HEK293 (cell line): ENCODE measurements at regions not wholly inside any gene's neighbourhood (a gene's known extent, or its start where the extent isn't known, plus 50 kb on each side); places are given as distances from the start of the nearest gene placed in this dataset.

Source experiments
- CTCF ChIA-PET: fragments of 350-600 bp; formaldehyde crosslinking; extraction: SDS; loops from one replicate; lab custom pipeline; 2021; ENCODE audit warnings: antibody characterized with exemption; lab: Yijun Ruan, JAX
- POLR2A ChIA-PET: fragments of 300-600 bp; formaldehyde crosslinking; extraction: SDS; loops from one replicate; lab custom pipeline; 2020; ENCODE audit warnings: antibody characterized with exemption, inconsistent platforms; lab: Yijun Ruan, JAX
- H3K27ac ChIP-seq: fragments of 200-500 bp; sonication (Bioruptor generic); 2 replicates; pipeline ENCODE4 v1.5.1; 2014; ENCODE audit warnings: low read depth, low read length, control low read depth, inconsistent platforms; ENCODE audit errors: extremely low read depth
- H3K36me3 ChIP-seq, 2 experiments: fragments of 200-500 bp in 1 of 2; sonication (Bioruptor generic) in 1 of 2; 1 replicate in 1 of 2; 2 replicates in 1 of 2; pipeline ENCODE4 v1.5.1; 2014 to 2017; ENCODE audit warnings: inconsistent platforms in 2 of 2, low read length in 2 of 2; ENCODE audit not compliant: control insufficient read depth in 2 of 2, insufficient read depth in 1 of 2
- H3K4me1 ChIP-seq: fragments of 200-500 bp; sonication (Bioruptor generic); 2 replicates; pipeline ENCODE4 v1.5.1; 2014; ENCODE audit warnings: mild to moderate bottlenecking, low read length, inconsistent platforms; ENCODE audit not compliant: control insufficient read depth, insufficient read depth
- H3K4me3 ChIP-seq: 2 replicates; pipeline ENCODE4 v1.5.1; 2011; ENCODE audit warnings: low read depth, mild to moderate bottlenecking, control low read depth, low read length, moderate library complexity
- H3K9me3 ChIP-seq: fragments of 200-500 bp; sonication (Bioruptor generic); 2 replicates; pipeline ENCODE4 v1.5.1; 2014; ENCODE audit warnings: low read depth, low read length, inconsistent platforms; ENCODE audit not compliant: control insufficient read depth, insufficient read depth
- GLI2 ChIP-seq: fragments of 450-650 bp; formaldehyde crosslinking; IDR thresholded peaks from 2 replicates; pipeline ENCODE4; 2017; ENCODE audit warnings: missing biosample characterization, missing genetic modification characterization, low read depth, borderline replicate concordance
- OSR2 ChIP-seq: fragments of 450-650 bp; formaldehyde crosslinking; IDR thresholded peaks from 2 replicates; pipeline ENCODE4 v1.5.1; 2016; ENCODE audit warnings: missing biosample characterization, missing genetic modification characterization
- OVOL3 ChIP-seq: fragments of 450-650 bp; formaldehyde crosslinking; IDR thresholded peaks from 2 replicates; pipeline ENCODE4 v1.5.1; 2016; ENCODE audit warnings: missing biosample characterization, missing genetic modification characterization
- PRDM4 ChIP-seq: fragments of 450-650 bp; formaldehyde crosslinking; IDR thresholded peaks from 2 replicates; pipeline ENCODE4 v1.5.1; 2017; ENCODE audit warnings: missing biosample characterization, missing genetic modification characterization
- PRDM6 ChIP-seq: fragments of 450-650 bp; formaldehyde crosslinking; IDR thresholded peaks from 2 replicates; pipeline ENCODE4 v1.5.1; 2017; ENCODE audit warnings: missing biosample characterization, missing genetic modification characterization
- SALL2 ChIP-seq: fragments of 450-650 bp; formaldehyde crosslinking; IDR thresholded peaks from 2 replicates; pipeline ENCODE4 v1.5.0; 2017; ENCODE audit warnings: missing biosample characterization, mild to moderate bottlenecking, missing genetic modification characterization, borderline replicate concordance
- SCRT2 ChIP-seq: fragments of 450-650 bp; formaldehyde crosslinking; IDR thresholded peaks from 2 replicates; pipeline ENCODE4 v1.5.1; 2016; ENCODE audit warnings: missing biosample characterization, missing genetic modification characterization
- TRIM28 ChIP-seq: IDR thresholded peaks from 2 replicates; pipeline ENCODE4 v1.6.1; 2011; ENCODE audit warnings: low read length, control low read depth, borderline replicate concordance
- TSHZ1 ChIP-seq: fragments of 450-650 bp; formaldehyde crosslinking; IDR thresholded peaks from 2 replicates; pipeline ENCODE4 v1.5.1; 2016; ENCODE audit warnings: missing biosample characterization, missing genetic modification characterization, borderline replicate concordance
- ZFP3 ChIP-seq: fragments of 450-650 bp; formaldehyde crosslinking; IDR thresholded peaks from 2 replicates; pipeline ENCODE4 v1.5.1; 2016; ENCODE audit warnings: low read depth, missing biosample characterization, missing genetic modification characterization
- ZNF10 ChIP-seq: fragments of 450-650 bp; formaldehyde crosslinking; IDR thresholded peaks from 2 replicates; pipeline ENCODE4 v1.5.1; 2017; ENCODE audit warnings: missing biosample characterization, missing genetic modification characterization
- ZNF121 ChIP-seq: fragments of 450-650 bp; formaldehyde crosslinking; IDR thresholded peaks from 2 replicates; pipeline ENCODE4 v1.5.1; 2016; ENCODE audit warnings: missing biosample characterization, missing genetic modification characterization
- ZNF37A ChIP-seq: fragments of 450-650 bp; IDR thresholded peaks from 2 replicates; pipeline ENCODE4 v1.5.1; 2018; ENCODE audit warnings: missing biosample characterization, missing genetic modification characterization
- ZNF433 ChIP-seq: fragments of 450-650 bp; formaldehyde crosslinking; IDR thresholded peaks from 2 replicates; pipeline ENCODE4 v1.5.1; 2016; ENCODE audit warnings: missing biosample characterization, missing genetic modification characterization, low read depth
- ZNF521 ChIP-seq: fragments of 450-650 bp; formaldehyde crosslinking; IDR thresholded peaks from 2 replicates; pipeline ENCODE4 v1.5.1; 2017; ENCODE audit warnings: missing biosample characterization, mild to moderate bottlenecking, missing genetic modification characterization
- ZNF544 ChIP-seq: fragments of 450-650 bp; formaldehyde crosslinking; IDR thresholded peaks from 2 replicates; pipeline ENCODE4 v1.5.0; 2017; ENCODE audit warnings: missing biosample characterization, missing genetic modification characterization
- ZNF549 ChIP-seq: fragments of 450-650 bp; IDR thresholded peaks from 2 replicates; pipeline ENCODE4 v1.5.1; 2018; ENCODE audit warnings: missing biosample characterization, missing genetic modification characterization, mild to moderate bottlenecking, inconsistent platforms, moderate library complexity
- ZNF580 ChIP-seq: fragments of 450-650 bp; formaldehyde crosslinking; IDR thresholded peaks from 2 replicates; pipeline ENCODE4 v1.5.1; 2016; ENCODE audit warnings: missing biosample characterization, missing genetic modification characterization
- ZNF610 ChIP-seq: fragments of 450-650 bp; formaldehyde crosslinking; IDR thresholded peaks from 2 replicates; pipeline ENCODE4 v1.5.1; 2016; ENCODE audit warnings: missing biosample characterization, missing genetic modification characterization, borderline replicate concordance
- ZNF623 ChIP-seq: fragments of 450-650 bp; formaldehyde crosslinking; IDR thresholded peaks from 2 replicates; pipeline ENCODE4 v1.5.1; 2016; ENCODE audit warnings: missing biosample characterization, missing genetic modification characterization
- ZNF626 ChIP-seq: fragments of 450-650 bp; sonication (Bioruptor Pico); formaldehyde crosslinking; IDR thresholded peaks from 2 replicates; pipeline ENCODE4 v1.5.1; 2018; ENCODE audit warnings: missing biosample characterization, missing genetic modification characterization, inconsistent platforms
- ZNF692 ChIP-seq: fragments of 450-650 bp; formaldehyde crosslinking; IDR thresholded peaks from 2 replicates; pipeline ENCODE4 v1.5.1; 2016; ENCODE audit warnings: missing biosample characterization, missing genetic modification characterization
- ZNF707 ChIP-seq: fragments of 450-650 bp; formaldehyde crosslinking; IDR thresholded peaks from 2 replicates; pipeline ENCODE4 v1.5.1; 2016; ENCODE audit warnings: missing biosample characterization, missing genetic modification characterization
- ZNF843 ChIP-seq: fragments of 450-650 bp; formaldehyde crosslinking; IDR thresholded peaks from 2 replicates; pipeline ENCODE4 v1.5.1; 2016; ENCODE audit warnings: missing biosample characterization, missing genetic modification characterization
- ZSCAN18 ChIP-seq: fragments of 450-650 bp; formaldehyde crosslinking; IDR thresholded peaks from 2 replicates; pipeline ENCODE4 v1.5.1; 2016; ENCODE audit warnings: missing biosample characterization, missing genetic modification characterization

- TF ChIP-seq ZNF37A (tag by site-specific recombination) = no peak
- no peak for TF ChIP-seq ZNF692
- no peak for TF ChIP-seq ZNF549
- no peak for TF ChIP-seq ZNF707 (tag by site-specific recombination)
- TF ChIP-seq ZNF521 (tag by site-specific recombination) = no peak
- TF ChIP-seq SALL2 (tag by site-specific recombination) = no peak
- no peak for TF ChIP-seq ZSCAN18
Measured at GRCh38 chr15:69897061-69897460, 200.7 kb downstream of the TLE3 start (continued).

- CTCF ChIA-PET = interaction anchor here (0.6 to 1.2 kb wide), 3 partner anchors 28 to 562 kb away, joined by 3 to 4 read pairs (median 3); no protein-coding TSS in a partner anchor
- Histone ChIP-seq H3K36me3 (no peaks in the 10 kb centered on the region), H3K4me1 (peaks cover 16% of the 10 kb centered on the region; the same call in 1 of the 2 replicates), H3K27ac (no peak overlapping the region), H3K4me3 (no peak overlapping the region), H3K9me3 (no peaks in the 10 kb centered on the region)
- POLR2A ChIA-PET = interaction anchor here (0.6 to 1.0 kb wide), 4 partner anchors 20 to 200 kb away, joined by 3 to 5 read pairs (median 4); partner anchors contain the start of gene TLE3
- TF ChIP-seq ZNF121 (tag by site-specific recombination) (no peak), PRDM4 (peak; percentile 65; the same call in 1 of the 2 replicates), ZNF626 (tag by site-specific recombination) (no peak), ZNF623 (tag by site-specific recombination) (no peak), TSHZ1 (tag by site-specific recombination) (peak; percentile 87; the same call in 1 of the 2 replicates), ZNF843 (tag by site-specific recombination) (peak; percentile 92), GLI2 (tag by site-specific recombination) (no peak), ZNF544 (no peak), ZFP3 (tag by site-specific recombination) (peak; percentile 50; the same call in 1 of the 2 replicates), SALL2 (tag by site-specific recombination) (no peak), OSR2 (tag by site-specific recombination) (peak; percentile 96), ZNF10 (tag by site-specific recombination) (no peak), OVOL3 (tag by site-specific recombination) (peak; percentile 50; the same call in 1 of the 2 replicates), ZNF433 (tag by site-specific recombination) (no peak), TRIM28 (0 out of 2 replicates have a peak, but pooled peaks have one; percentile 31), PRDM6 (tag by site-specific recombination) (peak; percentile 82), SCRT2 (tag by site-specific recombination) (peak; percentile 78), ZNF610 (peak; percentile 81), ZNF580 (peak; percentile 85)
Measured at GRCh38 chr15:69897471-69898237, 200.1 kb downstream of the TLE3 start.
